Endodermal cell (in vitro differentiated cells): ENCODE measurements at regions not wholly inside any gene's neighbourhood (a gene's known extent, or its start where the extent isn't known, plus 50 kb on each side); places are given as distances from the start of the nearest gene placed in this dataset.

Experiments
- DNase-seq: peaks from one replicate; pipeline ENCODE4 v3.0.0-alpha.2; 2017
- H3K27ac ChIP-seq: 2 replicates; pipeline ENCODE4 v1.5.1; 2013; ENCODE audit warnings: mild to moderate bottlenecking, low read depth, low read length, moderate library complexity
- H3K27me3 ChIP-seq: 2 replicates; pipeline ENCODE4 v1.6.1; 2013; ENCODE audit warnings: mild to moderate bottlenecking, low read length, moderate library complexity; ENCODE audit not compliant: insufficient read depth, control insufficient read depth, poor library complexity, severe bottlenecking
- H3K36me3 ChIP-seq: 2 replicates; pipeline ENCODE4 v1.7.0; 2013; ENCODE audit warnings: mild to moderate bottlenecking, low read length, moderate library complexity; ENCODE audit not compliant: control insufficient read depth, insufficient read depth
- H3K4me1 ChIP-seq: one replicate; pipeline ENCODE4 v1.7.0; 2013; ENCODE audit warnings: low read length; ENCODE audit not compliant: control insufficient read depth, insufficient read depth
- H3K4me3 ChIP-seq: 2 replicates; pipeline ENCODE4 v1.5.1; 2013; ENCODE audit warnings: mild to moderate bottlenecking, low read length, moderate library complexity
- H3K9ac ChIP-seq: 2 replicates; pipeline ENCODE4 v1.6.1; 2013; ENCODE audit warnings: mild to moderate bottlenecking, low read length, moderate library complexity; ENCODE audit not compliant: poor library complexity, severe bottlenecking; ENCODE audit errors: extremely low read depth
- H3K9me3 ChIP-seq: 2 replicates; pipeline ENCODE4 v1.6.1; 2013; ENCODE audit warnings: mild to moderate bottlenecking, low read length, moderate library complexity; ENCODE audit not compliant: control insufficient read depth
- H3K27ac Mint-ChIP-seq: 2 replicates; pipeline ENCODE4 v1.8.0; 2020; ENCODE audit warnings: mixed read lengths
- H3K27me3 Mint-ChIP-seq: 2 replicates; pipeline ENCODE4 v1.8.0; 2021; ENCODE audit warnings: mild to moderate bottlenecking, mixed read lengths; ENCODE audit not compliant: insufficient read depth
- H3K36me3 Mint-ChIP-seq: 2 replicates; pipeline ENCODE4 v1.8.0; 2020; ENCODE audit warnings: low read depth, mixed read lengths
- H3K4me1 Mint-ChIP-seq: 2 replicates; pipeline ENCODE4 v1.8.0; 2020; ENCODE audit warnings: mixed read lengths
- H3K4me3 Mint-ChIP-seq: 2 replicates; pipeline ENCODE4 v1.8.0; 2020; ENCODE audit warnings: mild to moderate bottlenecking, moderate library complexity, mixed read lengths
- H3K9me3 Mint-ChIP-seq: 2 replicates; pipeline ENCODE4 v1.8.0; 2020; ENCODE audit warnings: mild to moderate bottlenecking, mixed read lengths
- CTCF ChIP-seq: fragments of 200-600 bp; sonication (generic); conservative IDR thresholded peaks from 2 replicates; pipeline ENCODE4 v1.5.0; 2021; ENCODE audit warnings: antibody characterized with exemption, mild to moderate bottlenecking
- WGBS, 2 experiments: methylation state at CpG; one replicate each; pipeline versions ENCODE4 v1.1.5 to v1.1.7; 2013; ENCODE audit warnings: missing lambda C conversion rate in 2 of 2, mixed read lengths in 1 of 2; ENCODE audit not compliant: insufficient coverage in 1 of 2, insufficient read length in 1 of 2; 5-methylcytosine and 5-hydroxymethylcytosine counted together

GRCh38 chr5:74173241-74173640 lies 467.3 kb downstream of the ENC1 start:
- TF ChIP-seq CTCF: no peak
- H3K27ac Mint-ChIP-seq: no peak overlapping the region
- WGBS, 2 experiments: 51 to 79% methylated on average over 5 to 7 of the region's 7 CpGs

GRCh38 chr5:74169701-74170100 lies 470.8 kb downstream of the ENC1 start:
- 84 to 100% methylated on average over 1 to 2 of the region's 2 CpGs for WGBS, 2 experiments
- Mint-ChIP-seq H3K27me3 (peaks cover 1% of the 10 kb centered on the region), H3K4me1 (peaks cover 10% of the 10 kb centered on the region), H3K4me3 (no peak overlapping the region), H3K9me3 (no peaks in the 10 kb centered on the region), H3K27ac (no peak overlapping the region), H3K36me3 (no peaks in the 10 kb centered on the region)
- Histone ChIP-seq H3K27me3 (no peaks in the 10 kb centered on the region), H3K36me3 (no peaks in the 10 kb centered on the region), H3K9ac (no peak overlapping the region), H3K9me3 (no peaks in the 10 kb centered on the region), H3K4me1 (no peaks in the 10 kb centered on the region), H3K27ac (no peak overlapping the region), H3K4me3 (no peak overlapping the region)
- TF ChIP-seq CTCF: no peak
- no peak for DNase-seq

More at GRCh38 chr5:74173241-74173640, 467.3 kb downstream of the ENC1 start:
- DNase-seq: peak; percentile 62
- no peak overlapping the region for H3K9ac ChIP-seq
- Mint-ChIP-seq H3K36me3 (no peaks in the 10 kb centered on the region), H3K27me3 (peaks cover 1% of the 10 kb centered on the region), H3K4me3 (no peak overlapping the region), H3K4me1 (peaks cover 7% of the 10 kb centered on the region), H3K9me3 (no peaks in the 10 kb centered on the region)
- H3K27me3 ChIP-seq: peaks cover under 1% of the 10 kb centered on the region
- H3K36me3 ChIP-seq: no peaks in the 10 kb centered on the region
- no peaks in the 10 kb centered on the region for H3K4me1 ChIP-seq
- no peak overlapping the region for H3K4me3 ChIP-seq
- peak overlapping the region; percentile 89 for H3K27ac ChIP-seq
- no peaks in the 10 kb centered on the region for H3K9me3 ChIP-seq

GRCh38 chr5:74167930-74168315 lies 472.6 kb downstream of the ENC1 start:
- no peak for DNase-seq
- H3K36me3 ChIP-seq: no peaks in the 10 kb centered on the region
- Mint-ChIP-seq H3K4me1 (peaks cover 3% of the 10 kb centered on the region), H3K27ac (no peak overlapping the region), H3K36me3 (no peaks in the 10 kb centered on the region), H3K9me3 (no peaks in the 10 kb centered on the region), H3K4me3 (no peak overlapping the region), H3K27me3 (peaks cover 1% of the 10 kb centered on the region)
- H3K9ac ChIP-seq: no peak overlapping the region
- no peak overlapping the region for H3K4me3 ChIP-seq
- TF ChIP-seq CTCF: no peak
- no peak overlapping the region for H3K27ac ChIP-seq
- no peaks in the 10 kb centered on the region for H3K4me1 ChIP-seq
- no peaks in the 10 kb centered on the region for H3K27me3 ChIP-seq
- 90 to 92% methylated on average over 4 of the region's 4 CpGs for WGBS, 2 experiments
- no peaks in the 10 kb centered on the region for H3K9me3 ChIP-seq
